Heart right ventricle (tissue), 16 donors: ENCODE measurements at regions not wholly inside any gene's neighbourhood (a gene's known extent, or its start where the extent isn't known, plus 50 kb on each side); places are given as distances from the start of the nearest gene placed in this dataset.

ENCODE experiments used
- ATAC-seq, 8 donors: fragments of 200-7000 bp; cut with Tn5 transposase; one replicate each; pipeline ENCODE4 v1.9.1; 2020; ENCODE audit warnings: mild to moderate bottlenecking in 8 of 8, moderate library complexity in 8 of 8, moderate number of reproducible peaks in 1 of 8
- DNase-seq, 2 donors: peaks; one replicate each; pipeline ENCODE4 v3.0.0-alpha.2; 2020
- H3K27ac ChIP-seq, 10 donors: fragments of 200-600 bp; sonication (generic) in 2 of 10; one replicate each; pipeline versions ENCODE4 v1.5.0 to v1.8.0; 2020 to 2022; ENCODE audit warnings: mild to moderate bottlenecking in 3 of 10
- H3K27me3 ChIP-seq, 7 donors: fragments of 200-600 bp; one replicate each; pipeline ENCODE4 v1.8.0; 2021 to 2022; ENCODE audit warnings: mild to moderate bottlenecking in 2 of 7
- H3K36me3 ChIP-seq, 9 donors: fragments of 200-600 bp; sonication (generic) in 1 of 9; one replicate each; pipeline versions ENCODE4 v1.5.0 to v1.8.0; 2020 to 2022; ENCODE audit warnings: mild to moderate bottlenecking in 2 of 9
- H3K4me1 ChIP-seq, 9 donors: fragments of 200-600 bp; sonication (generic) in 1 of 9; one replicate each; pipeline versions ENCODE4 v1.5.0 to v1.8.0; 2020 to 2022; ENCODE audit warnings: mild to moderate bottlenecking in 4 of 9
- H3K4me3 ChIP-seq, 10 donors: fragments of 200-600 bp; sonication (generic) in 2 of 10; one replicate each; pipeline versions ENCODE4 v1.5.0 to v1.8.0; 2020 to 2022; ENCODE audit warnings: mild to moderate bottlenecking in 7 of 10, moderate library complexity in 2 of 10
- H3K9me3 ChIP-seq, 11 donors: fragments of 200-600 bp in 10 of 11; sonication (generic) in 2 of 11; one replicate each; pipeline versions ENCODE4 v1.5.0 to v1.8.0; 2013 to 2022; ENCODE audit warnings: mild to moderate bottlenecking in 2 of 11, control low read depth in 1 of 11, moderate library complexity in 1 of 11
- CTCF ChIP-seq, 9 donors: fragments of 200-600 bp; sonication (generic) in 2 of 9; IDR thresholded peaks; one replicate each; pipeline versions ENCODE4 v1.5.0 to v1.8.0; 2021 to 2022; ENCODE audit warnings: antibody characterized with exemption in 9 of 9, mild to moderate bottlenecking in 5 of 9, moderate library complexity in 1 of 9
- WGBS, 2 donors: extraction: QIAGEN DNeasy Blood & Tissue Kit; methylation state at CpG; one replicate each; pipeline ENCODE4 v1.1.7; 2013; ENCODE audit warnings: inconsistent platforms in 1 of 2; 5-methylcytosine and 5-hydroxymethylcytosine counted together
- intact Hi-C, 10 donors: fragments of 100-400 bp; cut with DNase I; formaldehyde crosslinking; loops; one replicate each; pipeline versions ENCODE4 v1.11.1 to v1.14.2; 2022
- donor health status: Arrhythmogenic right ventricular cardiomyopathy.
- donor health status: ischemic (EF 13 %, LVEDD 7.1; RV severe dilation, severe dysfunction).
- donor health status: healthy with polysubstance abuse.
- donor health status: DM: no; HTN: yes; CAD: no.
- donor health status: DM: no; HTN: no; CAD: no.
- donor health status: ischemic (EF 25% LVEDD 6.9; RV normal size, moderate dysfunction).
- donor health status: ischemic (EF 25% LVEDD 5.7; RV mildly dilated, moderate dysfunction).
- donor health status: healthy.
- donor health status: DM: yes; HTN: yes; CAD: no.
- donor health status: Ischemic cardiomyopathy.
- donor health status: ischemic (EF 35%, LVEDD 5.7; RV mildly dilated, moderate dysfunction).
- donor health status: nonischemic (EF 11% LVEDD 7.7; RV severe dilation, severe dysfunction).
- donor health status: DM: yes; HTN: yes; CAD: no.
- donor health status: PGD.
- donor health status: ischemic (EF 29% LVEDD 5.4; RV normal size, mild dysfunction).
- donor health status: nonischemic (EF 23%, LVEDD 6.1; RV moderate dilation, normal function).

- DNase-seq (no peak), ATAC-seq (no peak)
- WGBS, 2 donors = 92% methylated on average over 4 of the region's 4 CpGs
- Histone ChIP-seq H3K4me3 (no peak overlapping the region), H3K4me1 (peaks cover 0 to 36% (median 24%) of the 10 kb centered on the region in 9 donors), H3K9me3 (peaks cover 0 to 20% (median 5%) of the 10 kb centered on the region in 11 donors), H3K27me3 (no peaks in the 10 kb centered on the region), H3K36me3 (no peaks in the 10 kb centered on the region), H3K27ac (peak overlapping the region in 4 of 10 donors; percentile 2 to 70 (median 41))
- TF ChIP-seq CTCF (IDR thresholded peaks at IDR 0.05) = no peak
- intact Hi-C loops = no loop called here
Measured at GRCh38 chr6:2481307-2481706, 235.9 kb upstream of the GMDS start.

GRCh38 chr6:2480267-2480966, 235.0 kb upstream of the GMDS start:
- WGBS, 2 donors = 32 to 40% methylated on average over 10 of the region's 10 CpGs

GRCh38 chr6:2478200-2478599, 232.8 kb upstream of the GMDS start:
- peak overlapping the region in 7 of 10 donors; percentile 13 to 68 (median 50) for H3K27ac ChIP-seq
- H3K27me3 ChIP-seq = no peaks in the 10 kb centered on the region
- H3K9me3 ChIP-seq = peaks cover 0 to 13% (median 5%) of the 10 kb centered on the region in 11 donors
- H3K4me3 ChIP-seq = no peak overlapping the region
- TF ChIP-seq CTCF (IDR thresholded peaks at IDR 0.05) = no peak
- ATAC-seq (peak in 6 of 8 donors; percentile 5 to 59 (median 39)), DNase-seq (peak in 1 of 2 donors; percentile 13)
- no peaks in the 10 kb centered on the region for H3K36me3 ChIP-seq
- intact Hi-C loops = loop anchor here in 1 of 10 donors (10.0 kb wide), 1 partner anchor 157 kb away; no protein-coding TSS in a partner anchor
- 10 to 12% methylated on average over 9 of the region's 9 CpGs for WGBS, 2 donors
- H3K4me1 ChIP-seq = peaks cover 0 to 36% (median 24%) of the 10 kb centered on the region in 9 donors

More at GRCh38 chr6:2480267-2480966, 235.0 kb upstream of the GMDS start:
- H3K27me3 ChIP-seq = no peaks in the 10 kb centered on the region
- TF ChIP-seq CTCF (IDR thresholded peaks at IDR 0.05) = no peak
- no peak overlapping the region for H3K4me3 ChIP-seq
- H3K27ac ChIP-seq = peak overlapping the region in 8 of 10 donors; percentile 2 to 70 (median 39)
- ATAC-seq (peak; percentile 74 to 93 (median 79)), DNase-seq (peak; percentile 45 to 67)
- no peaks in the 10 kb centered on the region for H3K36me3 ChIP-seq
- peaks cover 0 to 36% (median 24%) of the 10 kb centered on the region in 9 donors for H3K4me1 ChIP-seq
- H3K9me3 ChIP-seq = peaks cover 0 to 20% (median 5%) of the 10 kb centered on the region in 11 donors
- intact Hi-C loops = no loop called here

GRCh38 chr6:2477666-2478065, 232.3 kb upstream of the GMDS start:
- intact Hi-C loops = loop anchor here in 1 of 10 donors (10.0 kb wide), 1 partner anchor 157 kb away; no protein-coding TSS in a partner anchor
- H3K9me3 ChIP-seq = peaks cover 0 to 8% (median 2%) of the 10 kb centered on the region in 11 donors
- H3K36me3 ChIP-seq = no peaks in the 10 kb centered on the region
- H3K27ac ChIP-seq = peak overlapping the region in 6 of 10 donors; percentile 17 to 68 (median 50)
- H3K27me3 ChIP-seq = no peaks in the 10 kb centered on the region
- no peak for TF ChIP-seq CTCF (IDR thresholded peaks at IDR 0.05)
- no peak overlapping the region for H3K4me3 ChIP-seq
- DNase-seq = no peak
- H3K4me1 ChIP-seq = peaks cover 0 to 36% (median 24%) of the 10 kb centered on the region in 9 donors
- peak in 1 of 8 donors; percentile 6 for ATAC-seq
- 63 to 65% methylated on average over 8 of the region's 8 CpGs for WGBS, 2 donors
